HFF-Myc (cell line): ENCODE measurements at regions not wholly inside any gene's neighbourhood (a gene's known extent, or its start where the extent isn't known, plus 50 kb on each side); places are given as distances from the start of the nearest gene placed in this dataset.
"Not testable (repeated sequence)": the region's sequence is repeated elsewhere in the genome, so short reads cannot be mapped to it uniquely, and the experiment has no call there.

ENCODE experiments used
- DNase-seq: peaks from one replicate; pipeline ENCODE4 v3.0.0-alpha.2; 2011; ENCODE audit warnings: low read depth; ENCODE audit errors: extremely low read depth
- H3K4me3 ChIP-seq: replicated peaks from 2 replicates; pipeline ENCODE4 v1.5.1; 2011; ENCODE audit warnings: low read depth, mild to moderate bottlenecking, control low read depth, low read length
- TF ChIP-seq, protein P1 (sequence below): IDR thresholded peaks from 2 replicates; pipeline ENCODE4 v1.5.1; 2012; ENCODE audit warnings: mild to moderate bottlenecking, low read depth, low read length, control low read depth; ENCODE audit errors: missing control alignments

DNA sequence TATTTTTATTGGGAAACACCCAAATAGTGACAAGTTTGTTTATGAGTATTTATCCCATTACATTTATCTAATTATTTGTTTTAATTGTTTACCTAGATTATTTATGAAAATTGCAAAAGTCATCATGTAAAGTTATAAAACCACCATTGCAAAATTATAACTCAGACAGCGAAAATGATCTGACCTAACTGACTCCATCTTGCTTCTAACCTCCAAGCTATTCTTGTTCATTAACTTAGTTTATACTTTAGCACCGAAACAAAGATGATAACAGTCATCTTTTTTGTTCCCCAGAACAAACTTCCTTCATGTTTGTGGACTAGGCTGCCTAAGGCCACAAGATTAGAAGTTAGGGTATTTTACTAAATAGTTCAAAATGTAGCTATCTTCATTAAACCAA is 190.8 kb downstream of the FASLG start:
- no peak for DNase-seq

DNA sequence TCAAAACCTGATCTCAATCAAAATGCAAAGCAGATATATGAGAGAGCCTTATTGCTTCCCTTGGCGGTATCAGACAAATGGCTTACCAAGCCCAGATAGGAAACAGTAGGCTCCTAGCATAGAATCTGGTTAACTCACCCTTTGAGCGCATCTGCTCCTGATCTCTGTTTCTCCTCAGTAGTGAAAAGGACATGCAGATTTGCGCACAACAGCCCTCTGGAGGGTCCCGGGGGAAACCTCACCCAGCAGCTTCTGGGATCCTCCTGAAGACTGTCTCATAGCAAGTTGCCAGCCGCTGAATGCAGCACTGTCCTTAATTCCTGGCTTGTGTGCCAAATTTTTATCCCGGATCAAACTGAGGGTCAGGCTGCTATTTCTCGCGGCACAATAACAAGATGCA is 192.2 kb downstream of the FASLG start:
- peak overlapping the region; percentile 19 for H3K4me3 ChIP-seq
- no peak for DNase-seq
- TF ChIP-seq, protein P1, sequence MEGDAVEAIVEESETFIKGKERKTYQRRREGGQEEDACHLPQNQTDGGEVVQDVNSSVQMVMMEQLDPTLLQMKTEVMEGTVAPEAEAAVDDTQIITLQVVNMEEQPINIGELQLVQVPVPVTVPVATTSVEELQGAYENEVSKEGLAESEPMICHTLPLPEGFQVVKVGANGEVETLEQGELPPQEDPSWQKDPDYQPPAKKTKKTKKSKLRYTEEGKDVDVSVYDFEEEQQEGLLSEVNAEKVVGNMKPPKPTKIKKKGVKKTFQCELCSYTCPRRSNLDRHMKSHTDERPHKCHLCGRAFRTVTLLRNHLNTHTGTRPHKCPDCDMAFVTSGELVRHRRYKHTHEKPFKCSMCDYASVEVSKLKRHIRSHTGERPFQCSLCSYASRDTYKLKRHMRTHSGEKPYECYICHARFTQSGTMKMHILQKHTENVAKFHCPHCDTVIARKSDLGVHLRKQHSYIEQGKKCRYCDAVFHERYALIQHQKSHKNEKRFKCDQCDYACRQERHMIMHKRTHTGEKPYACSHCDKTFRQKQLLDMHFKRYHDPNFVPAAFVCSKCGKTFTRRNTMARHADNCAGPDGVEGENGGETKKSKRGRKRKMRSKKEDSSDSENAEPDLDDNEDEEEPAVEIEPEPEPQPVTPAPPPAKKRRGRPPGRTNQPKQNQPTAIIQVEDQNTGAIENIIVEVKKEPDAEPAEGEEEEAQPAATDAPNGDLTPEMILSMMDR = no peak

More for the DNA sequence above, 190.8 kb downstream of the FASLG start:
- no peak overlapping the region for H3K4me3 ChIP-seq
- TF ChIP-seq, protein P1 = no peak

DNA sequence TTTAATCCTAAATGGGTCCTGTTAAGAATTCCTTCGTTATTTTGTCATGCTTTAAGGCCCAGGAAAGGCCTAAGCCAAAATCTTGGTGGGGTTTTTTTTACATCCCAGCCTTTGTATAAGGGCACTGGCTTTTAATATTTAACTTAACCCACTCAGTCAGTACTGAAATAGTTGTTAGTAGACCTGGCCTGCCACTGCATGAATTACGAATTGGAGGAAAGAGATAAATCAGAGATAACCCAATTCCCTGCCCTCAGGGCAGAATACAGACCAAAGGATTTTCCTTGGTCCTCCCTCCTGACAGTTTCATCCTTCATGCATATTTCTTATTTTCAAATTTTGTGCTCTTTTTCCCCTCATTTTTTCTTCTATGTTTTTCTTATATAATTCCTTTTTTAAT is 193.0 kb downstream of the FASLG start:
- no peak overlapping the region for H3K4me3 ChIP-seq
- TF ChIP-seq, protein P1 = no peak
- no peak for DNase-seq

DNA sequence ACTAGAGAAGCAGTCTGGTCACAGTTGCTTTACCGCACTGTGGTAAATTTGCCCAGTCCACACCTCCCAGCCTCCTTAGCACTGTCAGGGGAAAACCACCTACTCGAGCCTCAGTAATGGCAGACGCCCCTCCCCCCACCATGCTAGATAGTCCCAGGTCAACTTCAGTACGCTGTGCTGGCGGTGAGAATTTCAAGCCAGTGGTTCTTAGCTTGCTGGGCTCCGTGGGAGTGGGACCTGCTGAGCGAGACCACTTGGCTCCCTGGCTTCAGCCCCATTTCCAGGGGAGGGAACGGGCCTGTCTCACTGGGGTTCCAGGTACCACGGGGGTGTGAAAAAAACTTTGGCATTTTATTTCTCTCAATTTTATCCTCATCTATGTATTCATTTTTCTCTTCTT is 194.8 kb downstream of the TNFSF18 start:
- H3K4me3 ChIP-seq, DNase-seq: not testable (repeated sequence)

DNA sequence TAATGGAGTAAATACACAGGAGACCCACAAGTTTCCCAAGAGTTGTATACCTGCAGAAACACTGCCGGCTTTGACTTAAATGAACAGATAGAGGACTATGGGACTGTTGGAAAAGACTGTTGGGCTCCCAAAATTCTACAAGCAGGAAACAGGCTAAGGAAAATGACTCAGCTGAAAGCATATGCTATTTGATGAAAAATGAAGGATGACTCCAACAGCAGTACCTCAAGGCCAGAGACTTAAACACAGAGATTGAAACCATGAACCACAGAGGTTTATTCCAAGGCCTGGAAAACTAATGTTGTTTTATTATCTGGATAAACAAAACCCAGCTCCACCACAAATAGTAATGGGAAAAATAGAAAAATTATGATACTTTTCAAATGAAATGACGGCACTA is 187.7 kb downstream of the TNFSF18 start:
- no peak overlapping the region for H3K4me3 ChIP-seq
- DNase-seq = no peak
- TF ChIP-seq, protein P1 = no peak

DNA sequence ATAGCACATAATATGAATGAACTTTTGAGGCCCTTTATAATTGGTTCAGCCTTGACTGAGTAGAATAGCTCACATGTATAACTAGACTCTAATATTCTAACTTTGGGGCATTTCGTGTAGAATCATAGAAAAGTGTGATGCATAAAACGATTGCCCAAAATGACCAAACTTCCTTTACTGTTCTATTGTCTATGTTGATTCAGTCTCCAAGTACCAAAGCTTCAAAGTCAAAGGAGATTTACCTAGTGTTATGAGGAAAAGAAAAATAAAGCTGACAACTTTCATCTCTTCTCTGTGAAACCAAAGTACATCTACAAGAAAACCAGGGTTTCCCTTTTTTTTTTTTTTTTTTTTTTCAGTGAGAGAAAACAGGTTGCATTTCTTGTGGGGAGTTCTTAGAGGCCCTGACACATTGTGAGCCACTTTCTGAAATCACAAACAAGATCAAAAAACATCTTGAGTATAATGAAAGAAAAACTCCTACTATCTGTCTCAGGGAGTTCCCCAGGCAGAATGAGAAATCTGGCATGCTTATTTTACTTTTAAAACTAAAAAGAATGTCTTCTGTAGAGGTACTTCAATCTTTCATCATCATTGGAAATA is 183.4 kb downstream of the TNFSF18 start:
- TF ChIP-seq, protein P1 = no peak
- DNase-seq = no peak
- H3K4me3 ChIP-seq = no peak overlapping the region

DNA sequence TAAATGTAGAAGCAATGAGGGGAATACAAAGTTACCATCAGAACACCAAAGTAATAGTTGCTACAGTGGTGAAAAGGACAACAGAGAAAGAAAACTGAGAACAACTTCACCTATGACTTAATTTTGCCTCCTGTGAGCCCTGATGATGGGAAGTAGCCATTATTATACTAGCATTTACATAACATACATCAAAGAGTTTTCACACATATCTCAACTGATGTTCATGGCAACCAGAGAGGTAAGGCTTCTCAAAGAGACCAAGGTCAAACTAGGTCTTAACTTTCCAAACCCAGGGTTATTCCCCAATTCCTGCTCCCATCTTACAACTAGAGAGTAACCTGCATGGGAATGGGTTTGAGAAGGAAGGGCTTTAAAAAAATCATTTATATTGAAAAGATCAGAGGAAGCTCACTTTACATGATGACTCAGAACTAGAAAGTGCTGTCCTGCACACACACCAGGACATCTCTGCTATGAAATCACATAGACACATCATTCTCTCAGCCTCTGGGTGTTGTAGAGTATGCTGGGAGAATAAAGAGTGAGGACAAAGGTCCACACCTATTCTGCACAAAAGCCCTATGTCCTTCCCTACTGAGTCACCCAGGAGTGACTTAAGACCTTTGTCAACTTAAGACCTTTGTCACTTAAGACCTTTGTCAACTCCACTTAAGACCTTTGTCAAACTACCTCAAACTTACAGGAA is 179.7 kb downstream of the TNFSF18 start:
- TF ChIP-seq, protein P1 = no peak
- no peak for DNase-seq
- no peak overlapping the region for H3K4me3 ChIP-seq
